Liver (tissue), 3 donors: ENCODE measurements at regions not wholly inside any gene's neighbourhood (a gene's known extent, or its start where the extent isn't known, plus 50 kb on each side); places are given as distances from the start of the nearest gene placed in this dataset.

Experiments
- ATF3 ChIP-seq: IDR thresholded peaks from 2 replicates; pipeline ENCODE4 v1.6.1; 2016; ENCODE audit warnings: antibody characterized with exemption
- CTCF ChIP-seq: fragments of 150-350 bp; IDR thresholded peaks from 2 replicates; pipeline ENCODE4 v1.5.1; 2017; ENCODE audit warnings: improper control_type of control experiment, low read depth, low read length; ENCODE audit not compliant: missing input control
- RAD21 ChIP-seq, 2 donors: IDR thresholded peaks; 2 replicates each; pipeline ENCODE4 v1.6.1; 2016; ENCODE audit warnings: antibody characterized with exemption in 2 of 2, mild to moderate bottlenecking in 2 of 2
- RXRA ChIP-seq, 2 donors: IDR thresholded peaks; 2 replicates each; pipeline ENCODE4 v1.6.1; 2017 to 2018; ENCODE audit warnings: antibody characterized with exemption in 2 of 2, mild to moderate bottlenecking in 1 of 2
- YY1 ChIP-seq: IDR thresholded peaks from 2 replicates; pipeline ENCODE4 v1.6.1; 2016; ENCODE audit warnings: antibody characterized with exemption, mild to moderate bottlenecking
- donor health status: healthy.
- donor health status: healthy.

GRCh38 chr17:37849617-37849972 lies 74.6 kb upstream of the TBC1D3K start:
- TF ChIP-seq ATF3 (no peak), CTCF (no peak), RXRA (IDR thresholded peaks at IDR 0.05) (no peak), YY1 (no peak), RAD21 (IDR thresholded peaks at IDR 0.05) (no peak)
